Neural cell (in vitro differentiated cells): ENCODE measurements at regions not wholly inside any gene's neighbourhood (a gene's known extent, or its start where the extent isn't known, plus 50 kb on each side); places are given as distances from the start of the nearest gene placed in this dataset.

Source experiments
- H2AFZ ChIP-seq: fragments of 200-600, 300-800 bp; sonication (generic), shearing (Covaris generic); 2 replicates; pipeline ENCODE4 v1.6.0; 2014; ENCODE audit warnings: low read depth, mild to moderate bottlenecking, antibody characterized with exemption, low read length, moderate library complexity
- H3F3A ChIP-seq: fragments of 200-600 bp; shearing (Covaris generic); 2 replicates; pipeline ENCODE4 v1.6.1; 2016; ENCODE audit warnings: mild to moderate bottlenecking, moderate library complexity, mixed read lengths, antibody characterized with exemption, low read length; ENCODE audit not compliant: insufficient read depth, poor library complexity, severe bottlenecking
- H3K27ac ChIP-seq: fragments of 200-600, 300-800 bp; sonication (generic), shearing (Covaris generic); 2 replicates; pipeline ENCODE4 v1.5.1; 2014; ENCODE audit warnings: mild to moderate bottlenecking, low read length, moderate library complexity
- H3K27me3 ChIP-seq: fragments of 300-800, 200-600 bp; sonication (generic), shearing (Covaris generic); 2 replicates; pipeline ENCODE4 v1.6.0; 2014; ENCODE audit warnings: mild to moderate bottlenecking, low read depth, low read length, moderate library complexity; ENCODE audit not compliant: insufficient read depth
- H3K36me3 ChIP-seq: fragments of 300-800, 200-600 bp; sonication (generic), shearing (Covaris generic); 2 replicates; pipeline ENCODE4 v1.5.1; 2014; ENCODE audit warnings: mild to moderate bottlenecking, antibody characterized with exemption, low read length, moderate library complexity; ENCODE audit not compliant: insufficient read depth
- H3K4me2 ChIP-seq: fragments of 300-800, 200-600 bp; sonication (generic), shearing (Covaris generic); 2 replicates; pipeline ENCODE4 v1.6.0; 2014; ENCODE audit warnings: mild to moderate bottlenecking, low read length
- H3K4me3 ChIP-seq: fragments of 300-800, 200-600 bp; sonication (generic), shearing (Covaris generic); 2 replicates; pipeline ENCODE4 v1.5.1; 2014; ENCODE audit warnings: mild to moderate bottlenecking, low read length, moderate library complexity
- H3K79me2 ChIP-seq: fragments of 200-600 bp; shearing (Covaris generic); replicated peaks from 2 replicates; pipeline ENCODE4 v1.6.0; 2014; ENCODE audit warnings: mild to moderate bottlenecking, low read length, moderate library complexity; ENCODE audit not compliant: insufficient read depth
- H3K9ac ChIP-seq: fragments of 300-800, 200-600 bp; sonication (generic), shearing (Covaris generic); 2 replicates; pipeline ENCODE4 v1.6.1; 2016; ENCODE audit warnings: mild to moderate bottlenecking, low read length, mixed read lengths
- H3K9me2 ChIP-seq: fragments of 200-600 bp; shearing (Covaris generic); 2 replicates; pipeline ENCODE4 v1.6.1; 2016; ENCODE audit warnings: mild to moderate bottlenecking, low read length, mixed read lengths; ENCODE audit not compliant: insufficient read depth
- H3K9me3 ChIP-seq: fragments of 200-600, 300-800 bp; sonication (generic), shearing (Covaris generic); 2 replicates; pipeline ENCODE4 v1.6.1; 2016; ENCODE audit warnings: mild to moderate bottlenecking, mixed run types, low read length, moderate library complexity, mixed read lengths
- H4K20me1 ChIP-seq: fragments of 200-600 bp; shearing (Covaris generic); 2 replicates; pipeline ENCODE4 v1.6.1; 2016; ENCODE audit warnings: mild to moderate bottlenecking, mixed run types; ENCODE audit not compliant: insufficient read depth
- CTCF ChIP-seq: fragments of 450-650 bp; IDR thresholded peaks from 2 replicates; pipeline ENCODE4 v1.5.1; 2014; ENCODE audit warnings: antibody characterized with exemption, mild to moderate bottlenecking, moderate library complexity; ENCODE audit not compliant: poor library complexity, severe bottlenecking
- EP300 ChIP-seq: fragments of 450-650 bp; conservative IDR thresholded peaks from 2 replicates; pipeline ENCODE4 v1.6.1; 2014; ENCODE audit warnings: antibody characterized with exemption, mild to moderate bottlenecking, moderate library complexity; ENCODE audit not compliant: poor library complexity, severe bottlenecking
- EZH2 ChIP-seq: fragments of 200-600, 300-800 bp; shearing (Covaris generic), sonication (generic); IDR thresholded peaks from 2 replicates; pipeline ENCODE4 v1.6.1; 2014; ENCODE audit warnings: antibody characterized with exemption, low read length, borderline replicate concordance, mild to moderate bottlenecking; ENCODE audit not compliant: insufficient read depth, poor library complexity, severe bottlenecking
- MXI1 ChIP-seq: fragments of 450-650 bp; conservative IDR thresholded peaks from 2 replicates; pipeline ENCODE4 v1.6.1; 2014; ENCODE audit warnings: antibody characterized with exemption, mild to moderate bottlenecking; ENCODE audit not compliant: poor library complexity, severe bottlenecking
- POLR2AphosphoS5 ChIP-seq: IDR thresholded peaks from 2 replicates; pipeline ENCODE4 v1.6.1; 2012
- RAD21 ChIP-seq: fragments of 450-650 bp; conservative IDR thresholded peaks from 2 replicates; pipeline ENCODE4 v1.6.1; 2014; ENCODE audit warnings: antibody characterized with exemption, mild to moderate bottlenecking, moderate library complexity
- REST ChIP-seq: IDR thresholded peaks from 2 replicates; pipeline ENCODE4 v1.6.1; 2012; ENCODE audit warnings: borderline replicate concordance
- SMC3 ChIP-seq: fragments of 450-650 bp; conservative IDR thresholded peaks from 2 replicates; pipeline ENCODE4 v1.6.1; 2014; ENCODE audit warnings: antibody characterized with exemption, mild to moderate bottlenecking, moderate library complexity; ENCODE audit not compliant: poor library complexity
- TAF1 ChIP-seq: IDR thresholded peaks from 2 replicates; pipeline ENCODE4 v1.6.1; 2012; ENCODE audit warnings: low read depth

- H3K9me2 ChIP-seq: no peaks in the 10 kb centered on the region
- H3K9ac ChIP-seq: no peak overlapping the region
- H3K9me3 ChIP-seq: no peaks in the 10 kb centered on the region
- H4K20me1 ChIP-seq: no peaks in the 10 kb centered on the region
- H3K27ac ChIP-seq: no peak overlapping the region
- H3K27me3 ChIP-seq: no peaks in the 10 kb centered on the region
- no peaks in the 10 kb centered on the region for H3F3A ChIP-seq
- H3K79me2 ChIP-seq: no peaks in the 10 kb centered on the region
- no peak overlapping the region for H3K4me2 ChIP-seq
- H3K36me3 ChIP-seq: no peaks in the 10 kb centered on the region
- TF ChIP-seq RAD21 (no peak), SMC3 (no peak), MXI1 (no peak), CTCF (no peak), REST (no peak), EZH2 (no peak), EP300 (no peak), POLR2AphosphoS5 (no peak), TAF1 (no peak)
- H2AFZ ChIP-seq: no peak overlapping the region
- no peak overlapping the region for H3K4me3 ChIP-seq
Observed at GRCh38 chr10:91137011-91137643, 83.3 kb upstream of the PCGF5 start.

- Histone ChIP-seq H3K79me2 (no peaks in the 10 kb centered on the region), H3K4me2 (no peak overlapping the region), H3K4me3 (no peak overlapping the region), H3K27me3 (no peaks in the 10 kb centered on the region), H3K27ac (no peak overlapping the region), H4K20me1 (no peaks in the 10 kb centered on the region), H3K9me2 (no peaks in the 10 kb centered on the region), H3F3A (no peaks in the 10 kb centered on the region), H3K9ac (no peak overlapping the region), H3K36me3 (no peaks in the 10 kb centered on the region), H3K9me3 (no peaks in the 10 kb centered on the region), H2AFZ (no peak overlapping the region)
- TF ChIP-seq EP300: no peak
Observed at GRCh38 chr10:91137822-91138221, 82.6 kb upstream of the PCGF5 start.

- Histone ChIP-seq H2AFZ (no peak overlapping the region), H3K36me3 (no peaks in the 10 kb centered on the region), H4K20me1 (no peaks in the 10 kb centered on the region), H3K9me2 (no peaks in the 10 kb centered on the region), H3F3A (no peaks in the 10 kb centered on the region), H3K27me3 (no peaks in the 10 kb centered on the region), H3K4me2 (no peak overlapping the region), H3K27ac (no peak overlapping the region), H3K9ac (no peak overlapping the region), H3K4me3 (no peak overlapping the region), H3K9me3 (no peaks in the 10 kb centered on the region), H3K79me2 (no peaks in the 10 kb centered on the region)
- TF ChIP-seq CTCF: no peak
- TF ChIP-seq EZH2: no peak
- no peak for TF ChIP-seq TAF1
- no peak for TF ChIP-seq POLR2AphosphoS5
- TF ChIP-seq EP300: no peak
Observed at GRCh38 chr10:91140995-91141549, 79.4 kb upstream of the PCGF5 start.
